ENCODE measurements at regions not wholly inside any gene's neighbourhood (a gene's known extent, or its start where the extent isn't known, plus 50 kb on each side); places are given as distances from the start of the nearest gene placed in this dataset.

DNA sequence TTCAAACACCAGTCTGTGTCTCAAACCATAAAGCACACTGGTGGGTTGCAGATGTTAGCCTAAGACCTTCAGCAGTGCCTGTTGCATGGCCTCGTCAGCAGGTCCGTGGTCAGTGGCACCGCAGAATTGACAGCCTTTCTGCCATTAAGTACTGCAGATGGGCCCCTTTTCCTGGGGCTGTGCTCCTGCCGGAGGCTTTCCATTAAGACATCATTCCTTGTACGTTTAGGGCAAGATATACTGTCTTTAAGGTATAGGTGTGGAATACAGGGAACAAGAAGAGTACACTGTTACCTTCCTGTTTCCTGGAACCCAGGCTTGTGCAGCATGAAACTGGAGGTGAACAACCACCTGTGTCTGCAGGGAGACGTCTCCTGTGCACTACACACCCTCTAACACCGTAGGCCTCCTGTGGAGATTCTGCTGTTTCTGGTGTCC is 67.9 kb upstream of the WDR1 start:
- DNase-seq (ENCODE audit: low read depth, low spot score), result no peak
- no peak overlapping the region for H3K4me3 ChIP-seq (ENCODE audit: low read length)

DNA sequence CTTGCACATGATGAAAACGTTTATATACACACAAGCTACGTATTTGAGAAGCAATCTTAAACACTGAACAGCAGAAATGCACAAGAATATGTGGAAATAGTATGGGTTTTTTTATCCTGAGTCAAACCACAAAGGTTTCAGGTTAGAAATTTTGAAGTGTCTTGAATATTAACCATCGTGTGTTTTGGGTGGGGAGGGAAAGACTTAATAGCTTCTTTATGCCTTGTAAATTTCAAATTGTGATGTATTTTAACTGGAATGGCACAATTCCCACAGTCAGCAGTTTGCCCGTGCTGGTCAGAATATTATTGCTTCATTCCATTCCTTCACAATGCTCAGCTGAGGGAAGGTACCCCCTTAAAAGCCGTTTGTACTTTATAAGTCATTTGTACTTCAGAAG is 67.4 kb upstream of the WDR1 start:
- DNase-seq (ENCODE audit: low read depth, low spot score), result no peak

GRCh38 chr4:10183462-10183861 is 66.9 kb upstream of the WDR1 start:
- DNase-seq (ENCODE audit: low read depth, low spot score), result no peak
- H3K4me3 ChIP-seq (ENCODE audit: low read length), result no peak overlapping the region

More for the DNA sequence above, 67.4 kb upstream of the WDR1 start:
- no peak overlapping the region for H3K4me3 ChIP-seq (ENCODE audit: low read length)

DNA sequence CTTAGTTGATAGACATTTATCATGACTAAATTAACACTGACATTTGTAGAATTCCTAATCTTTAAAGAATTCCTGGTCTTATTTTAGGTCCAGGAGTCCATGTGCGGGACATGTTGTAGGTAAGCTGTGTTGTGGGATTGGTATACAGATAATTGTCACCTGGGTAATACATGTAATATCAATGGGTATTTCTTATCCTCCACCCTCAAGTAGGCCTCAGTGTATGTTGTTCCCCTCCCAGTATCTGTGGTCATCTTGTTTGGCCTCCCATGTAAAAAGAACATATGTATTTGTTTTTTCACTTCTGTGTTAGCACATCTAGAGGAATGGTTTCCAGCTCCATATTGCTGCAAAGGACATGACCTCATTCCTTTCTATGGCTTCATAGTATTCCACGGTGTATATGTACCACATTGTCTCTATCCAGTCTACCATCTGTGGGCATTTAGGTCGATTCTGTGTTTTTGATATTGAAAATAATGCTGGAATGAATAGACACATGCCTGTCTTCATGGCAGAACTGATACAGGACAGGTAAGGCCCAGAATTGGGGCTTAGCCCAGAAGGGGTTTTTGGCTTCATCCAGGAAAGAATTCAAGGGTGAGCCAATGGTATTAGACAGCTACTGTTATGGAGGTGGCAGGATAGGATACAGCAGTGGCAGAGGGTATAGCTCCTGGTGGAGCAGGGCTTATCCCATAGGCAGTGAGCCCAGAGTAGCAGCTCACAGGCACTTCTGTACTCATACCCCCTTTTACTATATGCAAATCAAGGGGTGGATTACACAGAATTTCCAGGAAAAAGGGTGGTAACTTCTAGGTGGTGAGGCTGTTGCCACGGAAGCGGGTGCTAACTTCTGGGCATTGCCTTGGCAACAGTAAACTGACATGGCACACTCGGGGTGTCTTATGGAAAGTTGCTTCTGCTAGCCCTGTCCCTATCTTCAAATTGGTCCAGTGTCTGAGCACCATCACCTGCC is 66.1 kb upstream of the WDR1 start:
- DNase-seq (ENCODE audit: low read depth, low spot score), result no peak
- no peak overlapping the region for H3K4me3 ChIP-seq (ENCODE audit: low read length)

DNA sequence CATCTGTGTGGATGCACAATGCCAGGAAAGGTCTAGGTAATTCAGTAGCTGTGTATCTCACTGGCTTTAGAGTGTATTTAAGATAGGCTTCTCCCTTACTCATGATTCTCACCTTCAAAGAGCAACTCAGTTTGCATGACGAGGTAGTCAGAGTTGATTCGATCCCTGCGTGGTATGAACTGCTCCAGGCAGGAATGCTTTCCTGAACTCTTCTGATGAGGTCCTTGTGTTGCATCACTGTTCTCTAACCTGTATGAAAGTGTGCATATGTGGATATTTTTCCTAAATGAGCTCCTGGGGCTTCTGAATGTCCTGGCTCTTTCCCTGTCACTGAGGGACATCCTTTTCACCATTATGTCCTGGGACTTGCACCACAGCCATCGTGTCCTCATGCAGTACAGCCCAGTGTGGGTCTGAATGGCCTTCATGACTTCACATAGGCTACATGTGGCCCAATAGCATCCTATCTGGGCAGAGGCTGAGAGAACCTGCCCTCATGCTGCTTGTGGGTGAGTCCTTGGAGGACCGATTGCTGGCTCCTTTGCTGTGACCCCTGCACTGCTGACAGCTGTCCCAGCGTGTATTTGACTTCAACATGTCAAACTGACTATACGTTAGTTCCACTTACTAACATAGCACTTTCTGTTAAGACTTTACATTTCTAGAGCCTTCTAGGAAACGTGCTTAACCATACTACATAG is 65.3 kb upstream of the WDR1 start:
- DNase-seq (ENCODE audit: low read depth, low spot score), result no peak

DNA sequence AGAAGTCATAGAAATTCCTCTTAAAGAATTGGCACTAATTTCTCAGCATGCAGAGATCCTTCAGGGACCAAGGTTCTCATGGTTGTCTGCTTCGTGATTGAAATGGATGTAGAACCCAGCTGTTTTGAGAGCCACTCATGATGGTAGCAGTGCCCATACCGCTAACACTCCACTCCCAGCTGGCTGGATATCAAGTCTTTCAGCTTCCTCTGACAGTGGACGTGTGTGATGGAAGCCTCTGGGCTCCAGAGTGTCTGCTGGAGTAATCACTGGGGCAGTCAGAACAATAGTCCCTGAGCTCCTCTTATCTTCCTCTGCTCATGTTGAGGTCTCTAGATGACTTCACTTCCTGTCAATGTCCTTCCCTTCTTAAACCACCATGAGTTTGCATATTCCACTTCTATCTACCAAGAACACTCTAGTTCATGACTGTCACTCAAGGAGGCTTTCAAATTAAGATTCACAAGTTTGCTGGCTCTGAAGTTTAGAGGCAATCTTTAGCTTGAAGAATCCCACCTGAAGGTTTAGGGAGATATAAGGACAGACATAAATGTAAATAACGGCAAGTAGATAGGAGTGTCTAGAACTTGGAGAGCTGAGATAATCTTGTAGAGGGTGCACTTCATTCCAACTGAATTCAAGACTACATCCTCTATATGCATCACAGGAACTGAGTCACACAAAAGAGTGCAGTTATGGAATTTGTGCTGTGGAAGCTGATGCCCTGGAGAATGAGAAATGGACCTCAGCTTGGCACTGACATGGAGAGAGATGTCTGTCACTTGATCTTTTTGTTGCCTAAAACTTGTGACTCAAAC is 64.5 kb upstream of the WDR1 start:
- peak; percentile 72 for DNase-seq (ENCODE audit: low read depth, low spot score)
- H3K4me3 ChIP-seq (ENCODE audit: low read length), result no peak overlapping the region

More for the DNA sequence above, 65.3 kb upstream of the WDR1 start:
- no peak overlapping the region for H3K4me3 ChIP-seq (ENCODE audit: low read length)

DNA sequence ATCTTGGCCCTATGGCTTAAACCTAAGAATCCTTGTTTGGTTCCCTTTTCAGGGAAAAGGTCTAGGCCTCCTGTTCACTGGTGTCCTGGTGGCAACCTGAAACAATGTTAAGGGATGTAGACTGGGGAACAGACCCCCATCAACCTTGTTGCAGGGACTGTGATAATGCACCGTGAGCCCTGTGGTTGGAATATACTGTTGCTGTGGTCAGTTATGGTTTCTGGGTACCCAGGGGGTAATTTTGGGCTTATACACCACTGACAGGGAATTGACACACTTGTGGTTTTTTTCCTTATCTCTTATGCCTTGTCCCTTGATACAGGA is 64.0 kb upstream of the WDR1 start:
- no peak overlapping the region for H3K4me3 ChIP-seq (ENCODE audit: low read length)
- DNase-seq (ENCODE audit: low read depth, low spot score), result no peak

- H3K4me3 ChIP-seq (ENCODE audit: low read length), result no peak overlapping the region
- no peak for DNase-seq (ENCODE audit: low read depth, low spot score)
These were observed 63.5 kb upstream of the WDR1 start for GRCh38 chr4:10179957-10180602.

GRCh38 chr4:10178763-10179162 is 62.2 kb upstream of the WDR1 start:
- DNase-seq (ENCODE audit: low read depth, low spot score), result no peak
- no peak overlapping the region for H3K4me3 ChIP-seq (ENCODE audit: low read length)

DNA sequence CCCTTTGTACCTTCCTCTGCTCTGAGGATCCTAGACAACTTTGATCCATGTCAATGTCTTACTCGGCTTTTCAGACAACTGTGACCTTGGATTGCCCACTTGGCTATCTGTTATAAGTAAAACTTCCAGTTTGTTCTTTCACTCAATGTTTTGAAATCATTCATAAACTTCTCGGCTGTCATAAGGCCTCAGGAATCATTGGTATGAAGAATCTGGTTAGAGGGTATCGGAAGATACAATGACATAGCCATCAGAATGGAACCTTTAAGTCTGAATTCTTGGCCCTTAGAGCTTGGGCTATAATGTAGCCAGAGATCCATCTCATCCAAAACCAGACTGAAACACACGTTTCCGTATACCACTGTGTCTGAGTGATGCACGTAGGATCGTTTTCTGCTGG is 59.0 kb upstream of the WDR1 start:
- no peak overlapping the region for H3K4me3 ChIP-seq (ENCODE audit: low read length)
- no peak for DNase-seq (ENCODE audit: low read depth, low spot score)

DNA sequence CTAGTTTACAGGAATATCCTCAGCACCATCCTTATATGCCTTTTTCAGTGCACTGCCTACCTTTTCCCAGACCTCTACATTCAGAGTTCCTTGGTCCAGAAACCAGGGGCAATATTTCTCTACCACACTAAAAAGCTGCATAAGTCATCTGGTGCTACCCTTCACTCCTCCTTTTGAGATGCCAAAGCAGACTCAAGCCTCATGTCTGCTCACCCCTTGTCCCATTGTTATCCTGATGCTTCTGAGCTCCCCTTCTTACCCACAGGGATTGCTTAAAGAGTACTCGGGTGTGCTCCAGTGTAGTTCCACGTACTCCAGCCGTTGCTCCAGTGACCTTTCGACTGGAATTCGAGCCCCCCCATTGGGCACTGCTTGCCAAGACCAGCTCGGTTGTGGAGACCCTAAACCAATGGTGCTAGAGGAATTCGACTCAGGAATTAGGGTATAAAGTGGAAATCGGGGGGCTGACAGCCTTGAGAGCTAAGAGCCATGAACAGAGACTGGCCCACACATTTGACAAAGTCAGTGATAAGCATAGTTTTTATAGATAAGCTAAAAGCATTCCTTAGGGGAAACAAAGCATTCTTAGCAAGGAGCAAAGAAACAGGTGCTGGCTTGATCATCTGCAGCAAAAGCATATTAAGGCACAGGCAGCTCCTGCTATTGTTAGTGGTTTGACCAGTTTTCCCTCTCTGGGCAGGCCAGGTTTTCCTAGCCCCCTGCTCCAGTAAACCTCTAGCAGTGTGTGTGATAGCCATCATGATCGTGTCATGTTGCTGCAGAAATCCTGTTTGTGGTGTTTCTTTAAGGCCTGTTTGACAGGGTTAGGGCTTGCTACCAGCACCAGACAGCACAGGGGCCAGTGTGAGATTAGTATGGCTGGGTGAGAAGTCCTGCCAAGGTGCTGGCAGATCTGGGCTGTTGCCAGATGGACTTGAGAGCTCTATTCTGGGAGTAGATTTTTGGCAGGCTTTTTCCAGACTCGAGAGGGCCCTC is 57.5 kb upstream of the WDR1 start:
- H3K4me3 ChIP-seq (ENCODE audit: low read length), result no peak overlapping the region
- no peak for DNase-seq (ENCODE audit: low read depth, low spot score)

- DNase-seq (ENCODE audit: low read depth, low spot score), result no peak
- H3K4me3 ChIP-seq (ENCODE audit: low read length), result no peak overlapping the region
These were observed 56.6 kb upstream of the WDR1 start for GRCh38 chr4:10173037-10173753.

DNA sequence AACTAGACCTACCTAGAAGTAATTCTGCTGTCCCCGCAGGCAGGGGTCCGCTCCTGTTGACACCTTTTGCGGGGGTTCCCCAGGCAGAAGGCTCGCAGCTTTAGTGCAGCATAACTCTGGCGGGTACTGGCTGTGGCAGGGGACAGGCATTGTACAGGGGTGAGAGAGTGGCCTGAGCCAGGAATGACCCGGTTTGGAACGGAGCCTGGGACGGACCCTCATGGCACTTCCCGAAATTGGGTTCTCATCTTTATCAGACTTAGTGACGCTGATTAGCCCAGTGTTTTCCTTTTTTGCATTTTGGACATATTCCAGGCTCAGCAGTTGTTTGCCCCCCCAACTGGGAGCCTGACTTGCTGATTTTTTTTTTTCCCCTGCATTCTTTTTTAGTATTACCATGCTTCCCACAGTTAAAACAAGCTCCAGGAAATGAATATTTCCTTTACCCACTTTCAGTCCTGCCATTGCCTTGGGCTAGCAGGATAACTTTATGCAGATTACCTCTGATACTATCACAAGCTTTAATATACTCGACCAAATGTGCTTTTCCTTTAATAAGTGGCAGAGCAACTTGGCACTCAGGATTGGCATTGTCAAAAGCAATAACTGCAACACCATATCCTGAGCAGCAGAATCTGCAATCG is 55.8 kb upstream of the WDR1 start:
- DNase-seq (ENCODE audit: low read depth, low spot score), result no peak
- H3K4me3 ChIP-seq (ENCODE audit: low read length), result no peak overlapping the region

DNA sequence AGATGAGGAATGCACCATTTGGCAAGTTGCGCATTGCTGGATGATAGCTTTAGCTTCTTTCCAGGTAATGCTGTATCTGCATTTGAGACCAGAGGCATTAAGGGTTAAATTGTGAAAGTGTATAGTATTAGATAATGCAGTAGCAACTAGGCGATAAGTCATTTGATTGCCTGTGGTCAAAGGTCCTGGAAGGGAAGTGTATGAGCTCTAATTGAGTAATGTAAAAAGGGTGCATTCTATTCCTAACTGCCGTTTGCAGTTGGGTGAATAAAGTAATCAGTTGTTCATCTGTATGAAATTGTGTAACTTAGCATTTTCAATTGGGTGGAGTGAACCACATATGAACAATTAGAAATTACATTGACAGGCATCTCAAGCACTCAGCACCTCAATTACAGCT is 54.5 kb upstream of the WDR1 start:
- DNase-seq (ENCODE audit: low read depth, low spot score), result no peak
- H3K4me3 ChIP-seq (ENCODE audit: low read length), result no peak overlapping the region

DNA sequence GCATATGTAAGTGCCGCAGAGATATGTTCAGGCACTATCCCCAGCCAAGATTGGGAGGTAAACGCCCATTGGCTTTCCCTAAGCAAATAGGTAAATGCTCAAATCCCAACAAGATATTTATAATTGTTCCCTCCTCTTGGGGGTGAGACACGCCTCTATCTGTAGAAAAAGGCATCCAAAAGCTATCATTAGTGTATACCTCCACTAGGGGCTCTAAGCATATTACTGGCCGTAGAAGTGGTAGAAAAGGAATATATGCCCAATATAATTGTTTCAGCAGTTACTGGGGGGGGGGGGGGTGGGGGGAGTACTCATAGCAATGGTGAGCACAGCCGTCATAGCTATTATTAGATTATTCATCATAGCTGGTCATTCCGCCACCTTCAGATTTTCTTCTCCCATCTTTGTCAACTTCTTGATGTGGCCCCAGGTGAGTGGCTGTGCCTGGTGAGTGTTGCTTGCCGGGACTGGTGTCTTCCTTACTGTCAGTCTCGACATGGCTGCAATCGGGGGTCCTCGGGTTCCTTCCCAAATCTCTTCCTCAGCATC is 53.3 kb upstream of the WDR1 start:
- H3K4me3 ChIP-seq (ENCODE audit: low read length), result no peak overlapping the region
- DNase-seq (ENCODE audit: low read depth, low spot score), result no peak

DNA sequence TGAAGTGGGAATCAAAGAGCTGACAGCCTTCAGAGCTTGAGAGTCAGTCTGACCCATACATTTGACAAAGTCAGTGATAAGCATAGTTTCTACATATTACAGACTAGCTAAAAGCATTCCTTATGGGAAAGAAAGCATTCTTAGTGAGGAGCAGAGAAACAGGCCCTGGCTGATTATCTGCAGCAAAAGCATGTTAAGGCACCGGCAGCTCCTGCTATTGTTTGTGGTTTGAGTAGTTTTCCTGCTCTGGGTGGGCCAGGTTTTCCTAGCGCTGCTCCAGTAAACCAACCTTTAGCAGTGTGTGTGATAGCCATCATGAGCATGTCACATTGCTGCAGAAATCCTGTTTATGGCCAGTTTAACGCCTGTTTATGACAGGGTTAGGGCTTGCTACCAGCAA is 51.6 kb upstream of the WDR1 start:
- no peak overlapping the region for H3K4me3 ChIP-seq (ENCODE audit: low read length)
- DNase-seq (ENCODE audit: low read depth, low spot score), result no peak

- DNase-seq (ENCODE audit: low read depth, low spot score), result no peak
- no peak overlapping the region for H3K4me3 ChIP-seq (ENCODE audit: low read length)
These were observed 50.6 kb upstream of the WDR1 start for GRCh38 chr4:10167201-10167600.

All from Jurkat, Clone E6-1 (cell line).